ENCODE measurements at regions not wholly inside any gene's neighbourhood (a gene's known extent, or its start where the extent isn't known, plus 50 kb on each side); places are given as distances from the start of the nearest gene placed in this dataset.

DNA sequence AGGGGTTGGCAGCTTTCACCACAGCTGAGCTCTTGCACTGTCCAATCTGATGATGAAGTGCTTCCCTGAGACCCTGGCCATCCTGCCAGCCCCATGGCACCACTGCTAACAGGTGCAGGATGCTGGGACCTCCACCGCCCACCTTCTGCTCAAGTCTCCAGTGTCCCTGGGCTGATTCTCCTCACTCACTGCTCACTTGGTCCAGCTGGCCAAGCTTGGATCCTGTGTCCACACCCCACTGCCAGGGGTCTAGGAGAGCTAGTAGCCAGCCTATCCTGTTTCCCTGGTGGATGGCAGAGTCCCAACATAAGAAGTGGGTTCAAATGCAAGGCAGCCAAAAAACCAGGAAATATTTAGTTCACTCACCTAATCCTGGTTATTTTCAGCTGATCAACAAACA is 217.2 kb upstream of the IRF2BP2 start:
- Histone ChIP-seq H3K4me2 (ENCODE audit: insufficient read depth, insufficient read length, low read length) (no peak overlapping the region), H2BK5ac (ENCODE audit: insufficient read length, low read length) (no peak overlapping the region), H3K56ac (ENCODE audit: insufficient read length, low read depth, low read length) (no peak overlapping the region), H2AK5ac (ENCODE audit: insufficient read length, low read length) (no peak overlapping the region), H2BK120ac (ENCODE audit: low read depth, low read length, poor library complexity, severe bottlenecking) (no peak overlapping the region), H3K9ac (ENCODE audit: extremely low read depth, insufficient read length, low read length) (no peak overlapping the region), H4K20me1 (ENCODE audit: control insufficient read depth, insufficient read depth, insufficient read length) (no peaks in the 10 kb centered on the region), H3K4me1 (ENCODE audit: insufficient read depth, low read length) (no peaks in the 10 kb centered on the region), H2BK15ac (ENCODE audit: low read depth, low read length) (no peak overlapping the region), H3T11ph (ENCODE audit: low read length) (no peak overlapping the region), H3K27ac (ENCODE audit: insufficient read length, low read depth, low read length) (no peak overlapping the region), H3K23ac (ENCODE audit: insufficient read length, low read depth, low read length) (no peak overlapping the region), H4K91ac (ENCODE audit: insufficient read length, low read depth, low read length) (no peak overlapping the region), H2BK12ac (ENCODE audit: insufficient read length, low read depth, low read length) (no peak overlapping the region), H3K14ac (ENCODE audit: insufficient read depth, low read length) (no peak overlapping the region), H2BK20ac (ENCODE audit: low read depth, low read length, poor library complexity, severe bottlenecking) (no peak overlapping the region), H4K8ac (replicated peaks; ENCODE audit: insufficient read length, low read depth, low read length) (no peak overlapping the region), H3K18ac (ENCODE audit: insufficient read length, low read depth, low read length) (no peak overlapping the region), H3K9me3 (ENCODE audit: control insufficient read depth, low read depth, low read length) (no peaks in the 10 kb centered on the region), H2AFZ (ENCODE audit: low read length) (no peak overlapping the region), H3K27me3 (ENCODE audit: insufficient read depth, low read length) (no peaks in the 10 kb centered on the region), H4K5ac (ENCODE audit: insufficient read length, low read depth, low read length) (no peak overlapping the region), H3K4ac (ENCODE audit: low read depth, low read length) (no peak overlapping the region), H3K79me1 (ENCODE audit: insufficient read depth, low read depth, low read length, poor library complexity, severe bottlenecking) (no peaks in the 10 kb centered on the region), H3K79me2 (ENCODE audit: insufficient read depth, low read length) (no peaks in the 10 kb centered on the region), H3K23me2 (ENCODE audit: insufficient read length, low read depth, low read length, poor library complexity, severe bottlenecking) (no peaks in the 10 kb centered on the region)
- WGBS (ENCODE audit: extremely low coverage, insufficient read length, low lambda C conversion rate): no CpG with 5 or more reads among the region's 1 CpG
- Mint-ChIP-seq H3K27ac (no peak overlapping the region), H3K4me3 (no peak overlapping the region; a peak in 1 of 5 replicates), H3K36me3 (ENCODE audit: insufficient read depth in 1 of 3, low read depth in 3 of 3) (no peaks in the 10 kb centered on the region), H3K4me1 (peaks cover 0 to 4% of the 10 kb centered on the region in 2 experiments; a peak in 1 of 4 replicates), H3K9me3 (no peaks in the 10 kb centered on the region; a peak in 1 of 5 replicates), H3K27me3 (ENCODE audit: low read depth) (peaks cover 4% of the 10 kb centered on the region)
- TF ChIP-seq, protein P1, sequence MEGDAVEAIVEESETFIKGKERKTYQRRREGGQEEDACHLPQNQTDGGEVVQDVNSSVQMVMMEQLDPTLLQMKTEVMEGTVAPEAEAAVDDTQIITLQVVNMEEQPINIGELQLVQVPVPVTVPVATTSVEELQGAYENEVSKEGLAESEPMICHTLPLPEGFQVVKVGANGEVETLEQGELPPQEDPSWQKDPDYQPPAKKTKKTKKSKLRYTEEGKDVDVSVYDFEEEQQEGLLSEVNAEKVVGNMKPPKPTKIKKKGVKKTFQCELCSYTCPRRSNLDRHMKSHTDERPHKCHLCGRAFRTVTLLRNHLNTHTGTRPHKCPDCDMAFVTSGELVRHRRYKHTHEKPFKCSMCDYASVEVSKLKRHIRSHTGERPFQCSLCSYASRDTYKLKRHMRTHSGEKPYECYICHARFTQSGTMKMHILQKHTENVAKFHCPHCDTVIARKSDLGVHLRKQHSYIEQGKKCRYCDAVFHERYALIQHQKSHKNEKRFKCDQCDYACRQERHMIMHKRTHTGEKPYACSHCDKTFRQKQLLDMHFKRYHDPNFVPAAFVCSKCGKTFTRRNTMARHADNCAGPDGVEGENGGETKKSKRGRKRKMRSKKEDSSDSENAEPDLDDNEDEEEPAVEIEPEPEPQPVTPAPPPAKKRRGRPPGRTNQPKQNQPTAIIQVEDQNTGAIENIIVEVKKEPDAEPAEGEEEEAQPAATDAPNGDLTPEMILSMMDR (conservative IDR thresholded peaks at IDR 0.05): no peak
- no peak for DNase-seq

Measured in H9 (cell line).